H1 (cell line): ENCODE measurements at regions not wholly inside any gene's neighbourhood (a gene's known extent, or its start where the extent isn't known, plus 50 kb on each side); places are given as distances from the start of the nearest gene placed in this dataset.

Experiments used
- CTCF ChIA-PET: fragments of 300-600 bp; sonication (Branson Sonifier 250); formaldehyde crosslinking; loops from one replicate; lab custom pipeline; 2021; ENCODE audit not compliant: partially characterized antibody; lab: Charles Lee
- POLR2A ChIA-PET: fragments of 300-600 bp; sonication (Branson Sonifier 250); formaldehyde crosslinking; loops from one replicate; lab custom pipeline; 2021; ENCODE audit warnings: inconsistent platforms; ENCODE audit not compliant: partially characterized antibody; lab: Charles Lee
- DNase-seq, 2 experiments: peaks; one replicate each; pipeline versions ENCODE4 v3.0.0 to v3.0.0-alpha.2; 2010 to 2022; ENCODE audit warnings: low spot score in 2 of 2, low read depth in 1 of 2, mixed read lengths in 1 of 2
- FAIRE-seq: peaks from 2 replicates; lab custom pipeline; 2011; peaks lifted over from hg19 to GRCh38; lab: Jason Lieb, UNC
- H2AFZ ChIP-seq: 2 replicates; pipeline ENCODE4 v1.8.1; 2012; ENCODE audit warnings: low read length, inconsistent platforms
- H2AK5ac ChIP-seq: 2 replicates; pipeline ENCODE4 v1.6.1; 2013; ENCODE audit warnings: low read depth, low read length
- H2BK120ac ChIP-seq: replicated peaks from 2 replicates; pipeline ENCODE3; 2013; ENCODE audit warnings: low read depth, low read length, inconsistent platforms
- H2BK12ac ChIP-seq: 2 replicates; pipeline ENCODE4 v1.6.1; 2013; ENCODE audit warnings: low read depth, low read length
- H2BK15ac ChIP-seq: 2 replicates; pipeline ENCODE4 v1.6.1; 2013; ENCODE audit warnings: low read length
- H2BK20ac ChIP-seq: 2 replicates; pipeline ENCODE4 v1.6.1; 2013; ENCODE audit warnings: low read length
- H2BK5ac ChIP-seq: 2 replicates; pipeline ENCODE4 v1.6.1; 2013; ENCODE audit warnings: low read depth, low read length
- H3K14ac ChIP-seq: 2 replicates; pipeline ENCODE4 v1.6.1; 2013; ENCODE audit warnings: inconsistent platforms; ENCODE audit not compliant: insufficient read length
- H3K18ac ChIP-seq: 2 replicates; pipeline ENCODE4 v1.6.1; 2013; ENCODE audit warnings: low read length; ENCODE audit errors: extremely low read depth
- H3K23ac ChIP-seq: 2 replicates; pipeline ENCODE4 v1.6.1; 2013; ENCODE audit warnings: inconsistent platforms; ENCODE audit not compliant: insufficient read length
- H3K23me2 ChIP-seq: 2 replicates; pipeline ENCODE4 v1.6.1; 2013; ENCODE audit warnings: low read depth, low read length
- H3K27ac ChIP-seq: 2 replicates; pipeline ENCODE4 v1.6.1; 2011; ENCODE audit warnings: low read depth, low read length, inconsistent platforms
- H3K27me3 ChIP-seq, 4 experiments: replicated peaks in 1 of 4; 1 replicate in 1 of 4; 2 replicates in 3 of 4; pipeline versions ENCODE4 v1.6.1 to v1.8.1; 2011 to 2013; ENCODE audit warnings: low read length in 3 of 4, mild to moderate bottlenecking in 3 of 4, inconsistent platforms in 2 of 4, mixed read lengths in 2 of 4, moderate library complexity in 1 of 4; ENCODE audit not compliant: control insufficient read depth in 3 of 4, insufficient read depth in 3 of 4; ENCODE audit errors: extremely low read depth in 1 of 4
- H3K36me3 ChIP-seq, 4 experiments: 2 replicates each; pipeline versions ENCODE4 v1.6.1 to v1.8.1; 2011 to 2013; ENCODE audit warnings: mild to moderate bottlenecking in 4 of 4, low read length in 3 of 4, moderate library complexity in 2 of 4, control low read depth in 1 of 4, inconsistent platforms in 1 of 4; ENCODE audit not compliant: insufficient read depth in 4 of 4, control insufficient read depth in 2 of 4
- H3K4ac ChIP-seq: replicated peaks from 2 replicates; pipeline ENCODE3; 2013; ENCODE audit warnings: low read length, low read depth, mixed read lengths, inconsistent platforms; ENCODE audit not compliant: insufficient read length
- H3K4me1 ChIP-seq, 4 experiments: replicated peaks in 1 of 4; 1 replicate in 1 of 4; 2 replicates in 3 of 4; pipeline versions ENCODE4 v1.6.1 to v1.8.1; 2011 to 2013; ENCODE audit warnings: low read length in 3 of 4, inconsistent platforms in 2 of 4, mixed read lengths in 1 of 4; ENCODE audit not compliant: insufficient read depth in 4 of 4, control insufficient read depth in 3 of 4
- H3K4me2 ChIP-seq, 2 experiments: 2 replicates each; pipeline versions ENCODE4 v1.6.1 to v1.8.1; 2011 to 2013; ENCODE audit warnings: low read depth in 2 of 2, low read length in 2 of 2, control low read depth in 1 of 2, inconsistent platforms in 1 of 2, mild to moderate bottlenecking in 1 of 2; ENCODE audit not compliant: insufficient read depth in 1 of 2
- H3K4me3 ChIP-seq, 4 experiments: fragments of 200-600, 300-600 bp in 1 of 4; sonication (generic), shearing (Covaris generic), sonication (Bioruptor Twin) in 1 of 4; 2 replicates each; pipeline versions ENCODE4 v1.5.1 to v1.8.1; 2011 to 2016; ENCODE audit warnings: low read length in 4 of 4, low read depth in 3 of 4, control low read depth in 2 of 4, inconsistent platforms in 2 of 4, mild to moderate bottlenecking in 2 of 4, mixed read lengths in 1 of 4, moderate library complexity in 1 of 4; ENCODE audit not compliant: insufficient read depth in 2 of 4; ENCODE audit errors: extremely low read depth in 1 of 4
- H3K56ac ChIP-seq: replicated peaks from 2 replicates; pipeline ENCODE3; 2013; ENCODE audit warnings: low read depth, mild to moderate bottlenecking, mixed read lengths, low read length, inconsistent platforms; ENCODE audit not compliant: insufficient read length
- H3K79me1 ChIP-seq: 2 replicates; pipeline ENCODE4 v1.6.1; 2013; ENCODE audit warnings: low read depth, low read length, control low read depth
- H3K79me2 ChIP-seq, 2 experiments: 2 replicates each; pipeline versions ENCODE4 v1.6.1 to v1.8.1; 2012 to 2013; ENCODE audit warnings: low read length in 2 of 2, mild to moderate bottlenecking in 2 of 2, inconsistent platforms in 1 of 2; ENCODE audit not compliant: insufficient read depth in 2 of 2, control insufficient read depth in 1 of 2
- H3K9ac ChIP-seq, 4 experiments: replicated peaks in 1 of 4; 1 replicate in 1 of 4; 2 replicates in 3 of 4; pipeline versions ENCODE4 v1.6.1 to v1.8.1; 2011 to 2013; ENCODE audit warnings: low read depth in 3 of 4, low read length in 3 of 4, control low read depth in 2 of 4, mild to moderate bottlenecking in 2 of 4, moderate library complexity in 2 of 4, inconsistent platforms in 1 of 4; ENCODE audit errors: extremely low read depth in 1 of 4
- H3K9me3 ChIP-seq, 2 experiments: 2 replicates each; pipeline versions ENCODE4 v1.6.1 to v1.8.1; 2012 to 2013; ENCODE audit warnings: mild to moderate bottlenecking in 2 of 2, moderate library complexity in 2 of 2, control low read depth in 1 of 2, inconsistent platforms in 1 of 2, low read depth in 1 of 2, low read length in 1 of 2, mixed read lengths in 1 of 2; ENCODE audit not compliant: insufficient read depth in 2 of 2
- H4K20me1 ChIP-seq, 2 experiments: replicated peaks in 1 of 2; 2 replicates each; pipeline versions ENCODE3 to v1.8.1; 2011 to 2013; ENCODE audit warnings: inconsistent platforms in 2 of 2, low read length in 2 of 2, mild to moderate bottlenecking in 1 of 2; ENCODE audit not compliant: insufficient read depth in 2 of 2, control insufficient read depth in 1 of 2
- H4K5ac ChIP-seq: 2 replicates; pipeline ENCODE4 v1.6.1; 2013; ENCODE audit warnings: low read length, low read depth, mixed read lengths, inconsistent platforms; ENCODE audit not compliant: insufficient read length
- H4K8ac ChIP-seq: 2 replicates; pipeline ENCODE4 v1.8.0; 2013; ENCODE audit warnings: mild to moderate bottlenecking, moderate library complexity, low read length, inconsistent platforms; ENCODE audit not compliant: insufficient read depth; ENCODE audit errors: extremely low read depth
- H4K91ac ChIP-seq: replicated peaks from 2 replicates; pipeline ENCODE3; 2013; ENCODE audit warnings: low read length, mixed read lengths, inconsistent platforms; ENCODE audit not compliant: insufficient read length
- ATF3 ChIP-seq: IDR thresholded peaks from 2 replicates; pipeline ENCODE4 v1.6.1; 2011; ENCODE audit warnings: low read depth, mild to moderate bottlenecking, low read length; ENCODE audit not compliant: insufficient read depth
- CREB1 ChIP-seq: IDR thresholded peaks from 2 replicates; pipeline ENCODE4 v1.6.1; 2012; ENCODE audit warnings: inconsistent platforms
- CTBP2 ChIP-seq: IDR thresholded peaks from 2 replicates; pipeline ENCODE4 v1.7.0; 2011; ENCODE audit warnings: borderline replicate concordance, mild to moderate bottlenecking, moderate library complexity, mixed read lengths, low read length; ENCODE audit not compliant: insufficient read depth, insufficient read length
- MAX ChIP-seq: IDR thresholded peaks from 2 replicates; pipeline ENCODE4 v1.6.1; 2012; ENCODE audit warnings: inconsistent platforms
- PHF8 ChIP-seq: fragments of 200-600 bp; sonication (generic); conservative IDR thresholded peaks from 2 replicates; pipeline ENCODE4 v1.7.1; 2012; ENCODE audit warnings: low read depth, mild to moderate bottlenecking, inconsistent platforms, low read length, moderate library complexity
- SAP30 ChIP-seq: fragments of 300-600 bp; sonication (generic); IDR thresholded peaks from 2 replicates; pipeline ENCODE4 v1.7.1; 2012; ENCODE audit warnings: low read length, moderate library complexity, mild to moderate bottlenecking, inconsistent platforms; ENCODE audit not compliant: insufficient read depth, insufficient replicate concordance
- SRF ChIP-seq: IDR thresholded peaks from 2 replicates; pipeline ENCODE4 v1.6.1; 2011; ENCODE audit warnings: mild to moderate bottlenecking, low read depth, low read length, moderate library complexity
- TBP ChIP-seq: IDR thresholded peaks from 2 replicates; pipeline ENCODE4 v1.6.1; 2011; ENCODE audit warnings: low read depth, low read length, improper control_type of control experiment
- USF2 ChIP-seq: IDR thresholded peaks from 2 replicates; pipeline ENCODE4 v1.6.1; 2011; ENCODE audit warnings: low read length, improper control_type of control experiment
- WGBS, 2 experiments: shearing (Covaris generic) in 1 of 2; methylation state at CpG; one replicate each; pipeline versions ENCODE4 v1.1.6 to v1.1.7; 2013 to 2015; ENCODE audit warnings: low lambda C conversion rate in 2 of 2, mixed read lengths in 2 of 2, inconsistent platforms in 1 of 2, low coverage in 1 of 2, missing lambda C conversion rate in 1 of 2; ENCODE audit not compliant: insufficient replicate concordance in 2 of 2, insufficient coverage in 1 of 2, insufficient read length in 1 of 2; ENCODE audit errors: extremely low coverage in 1 of 2, missing lambda C conversion rate in 1 of 2; 5-methylcytosine and 5-hydroxymethylcytosine counted together

- Histone ChIP-seq H3K23me2 (no peaks in the 10 kb centered on the region), H2AK5ac (no peak overlapping the region), H3K9me3 (no peaks in the 10 kb centered on the region), H3K23ac (no peak overlapping the region), H3K36me3 (no peaks in the 10 kb centered on the region), H2BK120ac (no peak overlapping the region), H2BK12ac (no peak overlapping the region), H4K8ac (no peak overlapping the region), H3K18ac (no peak overlapping the region), H3K4me1 (no peaks in the 10 kb centered on the region), H3K56ac (no peak overlapping the region), H3K4ac (no peak overlapping the region), H2BK20ac (no peak overlapping the region), H3K9ac (no peak overlapping the region), H3K27me3 (peaks cover 0 to 2% (median 0%) of the 10 kb centered on the region in 4 experiments; a peak in 1 of 7 replicates), H2BK15ac (no peak overlapping the region), H2BK5ac (no peak overlapping the region), H4K91ac (no peak overlapping the region), H4K5ac (no peak overlapping the region), H2AFZ (no peak overlapping the region), H3K4me3 (no peak overlapping the region), H3K4me2 (no peak overlapping the region), H3K79me2 (no peaks in the 10 kb centered on the region), H3K27ac (no peak overlapping the region), H3K14ac (no peak overlapping the region), H3K79me1 (no peaks in the 10 kb centered on the region), H4K20me1 (no peaks in the 10 kb centered on the region)
- no peak for FAIRE-seq
- ChIA-PET POLR2A (no interaction called here), CTCF (interaction anchor here (0.8 to 1.0 kb wide), 2 partner anchors 65 to 67 kb away, joined by 3 read pairs; no protein-coding TSS in a partner anchor)
- WGBS, 2 experiments: 100% methylated on average over 1 of the region's 1 CpG; no CpG with 5 or more reads in 1 of the 2 experiments
- DNase-seq: no peak
- TF ChIP-seq SAP30: no peak
- no peak for TF ChIP-seq MAX
- no peak for TF ChIP-seq TBP
- TF ChIP-seq PHF8: no peak
- TF ChIP-seq CREB1: no peak
- no peak for TF ChIP-seq CTBP2
- no peak for TF ChIP-seq USF2
- no peak for TF ChIP-seq ATF3
- TF ChIP-seq SRF: no peak
Measured at GRCh38 chr2:188917632-188918031, 56.5 kb upstream of the COL3A1 start.
